AG09309 (cell line): ENCODE measurements at regions not wholly inside any gene's neighbourhood (a gene's known extent, or its start where the extent isn't known, plus 50 kb on each side); places are given as distances from the start of the nearest gene placed in this dataset.

Experiments
- DNase-seq: peaks from one replicate; pipeline ENCODE4 v3.0.0-alpha.2; 2010; ENCODE audit warnings: low read depth
- H3K4me3 ChIP-seq: 2 replicates; pipeline ENCODE4 v1.5.1; 2011; ENCODE audit warnings: mild to moderate bottlenecking, low read depth, low read length, moderate library complexity; ENCODE audit not compliant: control insufficient read depth
- TF ChIP-seq, protein P1 (sequence below): IDR thresholded peaks from 2 replicates; pipeline ENCODE4 v1.5.1; 2011; ENCODE audit warnings: mild to moderate bottlenecking, low read depth, low read length, inconsistent platforms; ENCODE audit not compliant: insufficient read depth, control insufficient read depth; ENCODE audit errors: missing control alignments

GRCh38 chr5:57955511-57955910 lies 472.9 kb upstream of the ACTBL2 start:
- DNase-seq = no peak
- TF ChIP-seq, protein P1, sequence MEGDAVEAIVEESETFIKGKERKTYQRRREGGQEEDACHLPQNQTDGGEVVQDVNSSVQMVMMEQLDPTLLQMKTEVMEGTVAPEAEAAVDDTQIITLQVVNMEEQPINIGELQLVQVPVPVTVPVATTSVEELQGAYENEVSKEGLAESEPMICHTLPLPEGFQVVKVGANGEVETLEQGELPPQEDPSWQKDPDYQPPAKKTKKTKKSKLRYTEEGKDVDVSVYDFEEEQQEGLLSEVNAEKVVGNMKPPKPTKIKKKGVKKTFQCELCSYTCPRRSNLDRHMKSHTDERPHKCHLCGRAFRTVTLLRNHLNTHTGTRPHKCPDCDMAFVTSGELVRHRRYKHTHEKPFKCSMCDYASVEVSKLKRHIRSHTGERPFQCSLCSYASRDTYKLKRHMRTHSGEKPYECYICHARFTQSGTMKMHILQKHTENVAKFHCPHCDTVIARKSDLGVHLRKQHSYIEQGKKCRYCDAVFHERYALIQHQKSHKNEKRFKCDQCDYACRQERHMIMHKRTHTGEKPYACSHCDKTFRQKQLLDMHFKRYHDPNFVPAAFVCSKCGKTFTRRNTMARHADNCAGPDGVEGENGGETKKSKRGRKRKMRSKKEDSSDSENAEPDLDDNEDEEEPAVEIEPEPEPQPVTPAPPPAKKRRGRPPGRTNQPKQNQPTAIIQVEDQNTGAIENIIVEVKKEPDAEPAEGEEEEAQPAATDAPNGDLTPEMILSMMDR = no peak
- no peak overlapping the region for H3K4me3 ChIP-seq

DNA sequence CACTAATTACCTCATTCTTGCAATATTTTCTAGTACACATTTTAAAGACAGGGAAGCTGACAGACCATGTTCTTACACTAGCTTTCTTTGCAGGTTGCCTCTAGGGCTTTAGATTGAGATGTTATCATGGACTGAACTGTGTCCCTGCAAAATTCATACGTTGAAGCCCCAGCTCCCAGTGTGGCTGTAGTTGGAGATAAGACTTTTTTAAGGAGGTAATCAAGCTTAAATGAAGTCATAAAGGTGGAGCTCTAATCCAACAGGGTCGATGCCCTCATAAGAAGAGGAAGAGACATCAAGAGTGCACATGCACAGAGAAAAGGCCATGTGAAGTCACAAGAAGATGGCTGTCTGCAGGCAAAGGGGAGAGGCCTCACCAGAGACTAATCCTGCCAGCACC lies 471.2 kb upstream of the ACTBL2 start:
- TF ChIP-seq, protein P1 = no peak
- H3K4me3 ChIP-seq = no peak overlapping the region
- no peak for DNase-seq

DNA sequence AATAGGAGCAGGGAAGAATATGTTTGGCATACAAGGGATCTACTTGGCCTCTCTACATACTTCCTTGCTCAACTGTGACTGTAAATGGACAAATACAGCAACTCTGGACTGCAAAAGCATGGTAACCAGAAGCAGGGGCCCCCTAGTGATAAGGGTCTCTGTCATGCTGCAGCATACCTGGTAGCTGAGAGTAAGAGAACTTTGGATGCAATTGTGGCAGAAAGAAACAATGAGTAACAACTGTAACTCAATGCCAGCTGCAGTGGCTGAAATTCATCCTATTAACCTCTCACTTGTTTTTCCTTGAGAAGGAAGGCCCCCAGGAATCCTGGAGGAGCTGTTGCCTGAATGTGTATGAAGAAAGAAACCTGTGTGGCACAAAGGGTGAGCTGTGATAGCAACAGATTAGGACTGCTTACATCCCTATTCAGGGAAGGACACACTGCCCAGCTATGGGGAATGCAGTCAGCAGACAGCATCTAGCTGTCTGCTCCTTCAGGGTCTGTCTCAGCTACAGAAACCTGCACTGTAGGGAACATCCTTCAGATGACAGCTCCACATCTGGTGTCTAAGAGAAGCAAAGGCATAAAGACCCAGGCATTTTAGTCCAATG lies 468.1 kb upstream of the ACTBL2 start:
- TF ChIP-seq, protein P1 = no peak
- H3K4me3 ChIP-seq = no peak overlapping the region
- no peak for DNase-seq

DNA sequence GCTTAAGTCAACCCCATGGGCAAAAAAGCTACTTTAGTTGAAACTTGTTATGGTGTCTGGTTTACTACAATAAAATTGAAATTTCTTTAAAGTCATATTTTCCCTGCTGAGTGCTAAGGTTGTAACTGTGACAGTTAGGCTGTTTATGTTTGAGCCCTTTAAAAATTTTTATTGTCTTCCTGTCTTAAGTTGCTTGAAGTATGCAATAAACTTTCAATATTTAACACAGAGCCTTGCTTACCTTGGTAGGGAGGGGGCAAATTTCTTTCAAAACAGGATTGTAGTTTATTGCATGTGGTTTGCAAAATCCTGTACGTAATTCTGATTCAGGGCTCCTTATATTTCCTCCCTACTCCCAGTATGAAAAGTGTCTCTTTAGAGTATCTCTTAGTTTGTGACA lies 465.5 kb upstream of the ACTBL2 start:
- TF ChIP-seq, protein P1 = no peak
- H3K4me3 ChIP-seq = no peak overlapping the region
- DNase-seq = no peak

GRCh38 chr5:57947181-57947580 lies 464.6 kb upstream of the ACTBL2 start:
- no peak overlapping the region for H3K4me3 ChIP-seq
- DNase-seq = no peak
- TF ChIP-seq, protein P1 = no peak

DNA sequence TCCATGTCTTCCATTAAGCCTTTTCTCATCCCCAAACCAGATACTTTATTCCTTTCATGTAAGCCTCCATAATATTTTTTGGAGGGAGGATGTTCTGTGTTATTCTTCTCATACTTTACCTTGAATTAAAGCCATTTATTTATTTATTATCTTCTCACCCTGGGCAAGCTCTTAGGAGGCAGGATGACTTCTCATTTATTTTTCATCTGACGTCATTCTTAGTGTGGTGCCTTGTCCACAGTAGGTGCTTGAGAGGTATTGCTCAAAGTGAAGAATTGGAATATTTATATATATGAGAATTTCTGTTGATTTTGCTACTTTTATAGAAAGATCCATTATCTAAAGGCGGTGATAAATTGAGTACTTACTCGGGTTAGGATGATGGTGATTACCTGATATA lies 458.3 kb upstream of the ACTBL2 start:
- TF ChIP-seq, protein P1 = no peak
- H3K4me3 ChIP-seq = no peak overlapping the region
- no peak for DNase-seq

- no peak overlapping the region for H3K4me3 ChIP-seq
- TF ChIP-seq, protein P1 = no peak
- no peak for DNase-seq
These were observed 457.6 kb upstream of the ACTBL2 start for GRCh38 chr5:57940236-57940635.
